ENCODE measurements at regions not wholly inside any gene's neighbourhood (a gene's known extent, or its start where the extent isn't known, plus 50 kb on each side); places are given as distances from the start of the nearest gene placed in this dataset.
"Not testable (repeated sequence)": the region's sequence is repeated elsewhere in the genome, so short reads cannot be mapped to it uniquely, and the experiment has no call there.

DNA sequence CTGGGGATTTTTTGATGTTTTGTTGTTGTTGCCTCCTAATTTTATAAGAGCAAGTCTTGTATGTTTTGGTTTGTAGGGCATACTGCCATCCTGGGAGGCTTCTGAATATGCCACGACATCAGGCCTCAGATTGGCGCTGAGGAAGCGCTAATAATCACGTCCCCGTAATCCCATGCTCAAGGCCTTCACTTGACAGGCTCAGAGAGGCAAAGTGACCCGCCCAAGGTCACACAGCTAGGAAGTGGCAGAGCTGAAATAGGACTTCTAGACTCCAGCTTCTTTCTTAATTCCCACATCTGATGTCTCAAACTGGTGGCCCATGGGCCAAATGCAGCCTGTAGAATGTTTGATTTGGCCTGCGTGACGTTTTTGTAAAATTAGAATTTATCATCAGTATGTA is 73.5 kb upstream of the PTPN1 start:
- no peak for DNase-seq (ENCODE audit: low read depth, low spot score)
- no peak overlapping the region for H3K4me3 ChIP-seq (ENCODE audit: low read length)

DNA sequence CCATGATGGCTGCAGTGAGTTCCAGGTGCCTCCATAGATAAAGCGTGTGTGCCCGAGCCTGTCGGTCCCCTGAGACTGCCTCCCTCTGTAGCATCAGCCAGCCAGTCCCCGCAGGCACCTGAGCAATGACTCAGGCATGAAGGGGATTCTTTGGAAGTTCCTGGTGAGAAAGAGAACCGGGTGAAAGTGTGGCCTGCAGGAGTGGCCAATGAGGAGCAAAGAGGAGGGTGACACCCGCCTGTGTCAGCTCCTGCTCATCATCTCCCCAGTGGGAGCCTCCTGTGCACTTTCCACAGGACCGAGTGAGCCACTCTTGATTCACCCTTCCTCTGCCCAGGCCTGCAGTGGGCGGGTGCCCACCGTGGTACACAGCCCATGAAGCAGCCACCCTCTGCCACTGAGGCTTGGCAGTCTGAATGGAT is 71.2 kb upstream of the PTPN1 start:
- H3K4me3 ChIP-seq (ENCODE audit: low read length): no peak overlapping the region
- DNase-seq (ENCODE audit: low read depth, low spot score): no peak

GRCh38 chr20:50439539-50440453 is 70.4 kb upstream of the PTPN1 start:
- no peak overlapping the region for H3K4me3 ChIP-seq (ENCODE audit: low read length)
- DNase-seq (ENCODE audit: low read depth, low spot score): no peak

DNA sequence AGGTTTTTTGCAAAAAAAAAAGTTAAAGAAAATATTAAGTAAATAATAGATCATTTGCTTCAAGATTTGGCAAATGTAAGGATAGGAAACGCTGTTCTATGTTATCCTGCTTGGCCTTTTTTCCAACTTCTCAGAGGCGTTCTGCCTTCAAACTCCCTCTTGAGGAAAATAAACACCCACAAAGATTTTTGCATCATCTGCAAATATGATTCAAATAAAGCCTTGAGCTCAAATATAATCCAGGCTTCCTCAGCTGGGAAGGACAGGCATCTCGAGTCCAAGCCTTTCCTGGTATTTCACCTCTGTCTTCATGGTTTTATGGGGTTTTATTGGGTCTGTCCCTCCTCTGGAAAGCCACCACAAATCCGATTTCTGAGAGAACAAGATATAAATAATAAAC is 67.7 kb upstream of the PTPN1 start:
- H3K4me3 ChIP-seq (ENCODE audit: low read length): no peak overlapping the region
- no peak for DNase-seq (ENCODE audit: low read depth, low spot score)

GRCh38 chr20:50445354-50446151 is 64.6 kb upstream of the PTPN1 start:
- DNase-seq (ENCODE audit: low read depth, low spot score): no peak
- no peak overlapping the region for H3K4me3 ChIP-seq (ENCODE audit: low read length)

- no peak overlapping the region for H3K4me3 ChIP-seq (ENCODE audit: low read length)
- no peak for DNase-seq (ENCODE audit: low read depth, low spot score)
Measured at GRCh38 chr20:50446351-50447101, 63.7 kb upstream of the PTPN1 start.

DNA sequence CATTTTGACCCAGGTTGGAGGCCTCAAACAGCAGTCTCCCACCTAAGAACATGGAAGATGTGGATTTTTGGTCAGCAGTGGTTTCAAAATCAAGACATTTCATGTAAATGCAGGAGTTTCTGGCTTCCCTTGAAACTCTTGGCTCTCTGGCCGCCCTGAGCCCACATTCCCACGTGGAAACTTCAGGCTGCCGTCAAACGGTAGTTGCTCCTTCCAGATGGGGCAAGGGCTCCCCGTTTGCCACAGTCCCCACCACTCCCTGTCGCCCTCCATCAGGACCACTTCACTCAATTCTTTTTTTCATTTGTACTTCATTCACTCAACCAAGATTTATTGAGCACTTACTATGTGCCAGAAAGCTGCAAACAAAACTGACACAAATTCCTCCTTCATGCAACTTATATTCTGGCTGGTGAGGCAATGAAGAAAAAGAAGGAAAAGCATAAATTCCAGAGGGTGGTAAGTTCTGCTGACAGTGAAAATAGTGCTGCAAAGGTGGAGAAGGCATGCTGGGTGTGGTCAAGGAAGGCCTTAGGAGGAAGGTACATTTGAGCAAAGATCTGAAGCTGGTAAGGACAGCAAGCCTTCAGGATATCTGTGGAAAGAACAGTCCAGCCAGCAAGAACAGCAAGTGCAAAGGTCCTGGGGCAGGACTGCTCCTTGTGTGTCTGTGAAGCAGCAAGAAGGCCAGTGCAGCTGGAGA is 62.9 kb upstream of the PTPN1 start:
- no peak overlapping the region for H3K4me3 ChIP-seq (ENCODE audit: low read length)
- no peak for DNase-seq (ENCODE audit: low read depth, low spot score)

DNA sequence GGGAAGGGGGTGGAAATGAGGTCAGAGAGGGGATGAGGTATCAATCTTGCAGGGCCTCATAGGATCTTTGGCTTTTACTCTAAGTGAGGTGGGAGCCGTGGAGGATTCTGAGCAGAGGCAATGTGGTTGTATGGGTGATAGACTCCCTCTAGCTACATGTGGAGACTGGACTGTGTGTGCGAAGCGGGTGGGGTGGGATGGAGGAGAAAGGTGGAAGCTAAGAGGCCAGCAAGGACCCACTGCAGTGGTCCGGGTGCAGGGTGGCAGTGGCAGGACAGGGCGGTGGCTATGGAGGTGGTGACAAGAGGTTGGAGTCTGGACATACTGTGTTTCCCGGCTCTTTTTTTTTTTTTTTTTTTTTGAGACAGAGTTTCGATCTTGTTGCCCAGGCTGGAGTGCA is 62.4 kb upstream of the PTPN1 start:
- DNase-seq (ENCODE audit: low read depth, low spot score): no peak
- H3K4me3 ChIP-seq (ENCODE audit: low read length): no peak overlapping the region

DNA sequence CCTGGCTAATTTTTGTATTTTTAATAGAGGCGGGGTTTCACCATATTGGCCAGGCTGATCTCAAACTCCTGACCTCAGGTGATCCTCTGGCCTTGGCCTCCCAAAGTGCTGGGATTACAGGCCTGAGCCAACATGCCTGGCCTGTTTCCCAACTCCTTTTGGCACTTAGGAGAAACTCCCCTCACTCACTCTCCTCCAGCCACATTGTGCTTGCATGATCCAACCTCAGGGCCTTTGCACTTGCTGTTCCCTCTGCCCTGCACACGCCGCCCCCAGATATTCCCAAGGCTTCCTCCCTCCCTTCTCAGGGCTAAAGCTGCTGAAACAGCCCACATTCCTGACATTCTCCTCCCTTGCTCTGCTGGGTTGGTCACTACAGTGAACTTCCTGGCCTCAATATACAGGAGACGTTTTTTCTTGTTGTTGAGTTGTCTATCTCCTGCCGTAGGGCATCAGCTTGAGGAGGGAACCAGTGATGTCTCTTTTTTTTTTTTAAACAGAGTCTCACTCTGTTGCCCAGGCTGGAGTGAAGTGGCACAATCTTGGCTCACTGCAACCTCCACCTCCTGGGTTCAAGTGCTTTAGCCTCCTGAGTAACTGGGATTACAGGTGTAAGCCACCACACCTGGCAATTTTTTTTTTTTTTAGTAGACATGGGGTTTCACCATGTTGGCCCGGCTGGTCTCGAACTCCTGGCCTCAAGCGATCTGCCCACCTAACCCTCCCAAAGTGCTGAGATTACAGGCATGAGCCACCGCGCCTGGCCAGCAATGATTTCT is 61.4 kb upstream of the PTPN1 start:
- not testable (repeated sequence) for DNase-seq (ENCODE audit: low read depth, low spot score); H3K4me3 ChIP-seq (ENCODE audit: low read length)

DNA sequence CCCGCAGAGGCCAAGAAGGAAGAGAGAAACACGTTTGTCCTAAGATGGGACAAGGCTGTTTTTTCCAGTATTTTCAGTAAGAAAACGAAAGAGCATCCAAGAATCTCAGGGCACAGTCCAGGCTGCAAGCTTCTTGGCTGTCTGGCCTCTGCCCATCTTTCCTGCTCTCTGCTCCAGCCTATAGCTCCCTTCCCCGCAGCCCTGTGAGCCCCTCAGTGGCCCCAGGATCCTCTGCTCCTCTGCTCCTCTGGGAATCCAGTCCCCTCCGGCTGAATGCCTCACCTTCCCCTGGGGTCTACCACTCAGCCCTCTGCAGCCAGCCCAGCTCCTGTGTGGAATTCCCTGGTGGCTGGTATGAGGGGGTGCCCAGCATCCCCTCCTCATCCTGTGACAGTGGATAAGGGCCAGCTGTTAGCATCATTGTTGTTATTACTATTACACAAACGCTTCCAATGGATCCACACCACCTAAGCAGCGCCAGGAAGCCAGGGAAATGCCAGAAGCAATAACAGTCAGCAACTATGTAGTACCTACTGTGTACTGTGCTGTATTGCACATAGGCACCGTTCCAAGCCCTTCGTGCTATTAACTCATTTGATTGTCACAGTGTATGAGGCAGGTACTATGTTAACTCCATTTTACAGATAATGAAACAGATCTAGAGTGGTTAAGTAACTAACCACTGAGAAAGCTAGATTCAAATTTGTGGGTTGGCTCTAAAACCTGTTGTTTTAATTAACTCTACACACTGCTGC is 60.3 kb upstream of the PTPN1 start:
- no peak overlapping the region for H3K4me3 ChIP-seq (ENCODE audit: low read length)
- no peak for DNase-seq (ENCODE audit: low read depth, low spot score)

- H3K4me3 ChIP-seq (ENCODE audit: low read length): no peak overlapping the region
- no peak for DNase-seq (ENCODE audit: low read depth, low spot score)
Measured at GRCh38 chr20:50450493-50450826, 59.7 kb upstream of the PTPN1 start.

DNA sequence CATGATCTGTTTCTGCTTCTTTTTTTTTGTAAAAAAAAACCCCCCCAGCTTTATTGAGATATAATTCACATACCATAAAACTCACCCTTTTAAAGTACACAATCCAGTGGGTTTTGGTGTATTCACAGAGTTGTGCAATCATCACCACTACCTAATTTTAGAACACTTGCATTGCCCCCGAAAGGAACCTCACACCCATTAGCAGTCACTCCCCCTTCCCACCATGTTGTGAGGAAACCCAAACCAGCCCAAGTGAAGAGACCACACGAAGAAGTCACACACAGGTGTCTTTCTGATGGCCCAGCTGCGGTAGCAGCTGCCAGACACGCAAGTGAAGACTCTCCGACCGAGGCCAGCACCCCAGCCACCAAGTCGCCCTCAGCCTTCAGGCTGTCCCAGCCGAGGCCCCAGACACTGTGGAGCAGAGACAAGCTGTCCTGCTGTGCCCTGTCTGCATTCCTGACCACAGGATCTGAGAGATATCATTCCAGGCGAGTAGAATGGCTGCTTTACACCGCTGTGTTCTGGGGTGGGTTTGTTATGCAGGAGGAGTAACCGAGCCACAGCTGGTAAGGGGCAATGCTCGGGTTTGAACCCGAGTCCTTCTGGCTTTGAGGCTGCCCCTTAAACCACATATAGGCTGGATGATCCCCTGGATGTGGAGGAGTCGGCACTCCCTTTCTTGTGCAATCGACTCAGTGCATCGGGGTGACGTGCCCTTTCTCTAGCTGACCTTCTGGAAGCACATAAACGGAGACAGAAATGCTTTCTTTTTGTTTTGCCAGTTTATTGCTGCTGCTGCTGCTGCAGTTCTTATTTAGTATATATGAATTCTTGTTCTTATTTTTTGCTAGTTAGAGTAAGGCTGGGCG is 59.1 kb upstream of the PTPN1 start:
- H3K4me3 ChIP-seq (ENCODE audit: low read length): peak overlapping the region; percentile 9; the same call in 1 of the 2 replicates
- peak; percentile 86 for DNase-seq (ENCODE audit: low read depth, low spot score)

GRCh38 chr20:50451792-50452425 is 58.3 kb upstream of the PTPN1 start:
- not testable (repeated sequence) for H3K4me3 ChIP-seq (ENCODE audit: low read length); DNase-seq (ENCODE audit: low read depth, low spot score)

DNA sequence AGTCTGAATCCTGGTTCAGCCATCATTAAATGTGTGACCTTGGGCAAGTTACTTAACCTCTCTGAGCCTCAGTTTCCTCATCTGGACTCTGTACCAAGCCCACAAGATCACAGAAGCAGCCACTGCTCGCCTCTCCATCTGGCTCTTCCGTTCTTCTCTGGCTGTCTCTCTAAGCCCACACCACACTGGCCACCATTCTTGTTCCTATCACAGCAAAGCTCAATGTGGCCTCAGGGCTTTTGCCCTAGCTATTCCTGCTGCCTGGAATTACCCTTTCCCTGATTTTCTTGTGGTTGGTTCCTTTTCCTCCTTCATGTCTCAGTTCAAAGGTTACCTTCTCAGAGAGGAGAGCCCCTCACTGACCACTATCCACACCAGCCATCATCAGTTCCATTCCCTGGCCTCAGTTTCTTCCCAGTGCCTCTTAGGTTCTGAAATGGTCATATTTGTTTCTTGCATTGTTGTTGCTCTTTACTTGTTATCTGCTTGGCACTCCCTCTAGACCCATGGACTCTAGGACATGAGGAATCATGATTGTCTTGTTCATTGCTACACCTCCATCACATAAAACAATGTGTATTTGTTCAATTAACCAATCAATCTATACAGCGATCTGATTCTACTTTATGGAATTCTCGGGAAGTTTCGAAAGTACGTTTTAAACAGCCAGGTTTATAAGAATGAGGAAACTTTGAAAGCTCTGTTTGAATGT is 56.5 kb upstream of the PTPN1 start:
- DNase-seq (ENCODE audit: low read depth, low spot score): no peak
- no peak overlapping the region for H3K4me3 ChIP-seq (ENCODE audit: low read length)

DNA sequence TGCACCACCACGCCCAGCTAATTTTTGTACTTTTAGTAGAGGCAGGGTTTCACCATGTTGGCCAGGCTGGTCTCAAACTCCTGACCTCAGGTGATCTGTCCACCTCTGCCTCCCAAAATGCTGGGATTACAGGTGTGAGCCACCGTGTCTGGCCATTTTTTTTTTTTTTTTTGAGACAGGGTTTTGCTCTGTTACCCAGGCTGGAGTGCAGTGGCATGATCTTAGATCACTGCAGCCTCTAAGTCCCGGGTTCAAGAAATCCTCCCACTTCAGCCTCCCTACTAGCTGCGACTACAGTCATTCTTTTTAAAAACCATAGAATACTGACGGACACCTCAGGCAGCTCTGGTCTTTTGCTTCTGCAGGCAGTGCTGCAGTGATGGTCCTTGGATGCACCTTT is 54.9 kb upstream of the PTPN1 start:
- not testable (repeated sequence) for DNase-seq (ENCODE audit: low read depth, low spot score); H3K4me3 ChIP-seq (ENCODE audit: low read length)
